ENCODE measurements at regions not wholly inside any gene's neighbourhood (a gene's known extent, or its start where the extent isn't known, plus 50 kb on each side); places are given as distances from the start of the nearest gene placed in this dataset.

- DNase-seq = no peak
- no peaks in the 10 kb centered on the region for H3K36me3 Mint-ChIP-seq (ENCODE audit: insufficient read depth)
Measured at GRCh38 chr2:200725596-200725995, 86.1 kb upstream of the BZW1 start.

GRCh38 chr2:200728630-200729029 lies 83.1 kb upstream of the BZW1 start:
- DNase-seq (no peak), ATAC-seq (no peak)
- Mint-ChIP-seq H3K36me3 (ENCODE audit: insufficient read depth) (no peaks in the 10 kb centered on the region), H3K27me3 (ENCODE audit: low read depth) (peaks cover 2% of the 10 kb centered on the region), H3K4me1 (ENCODE audit: low read depth) (no peaks in the 10 kb centered on the region), H3K9me3 (no peaks in the 10 kb centered on the region), H3K4me3 (no peak overlapping the region)

More at GRCh38 chr2:200725596-200725995, 86.1 kb upstream of the BZW1 start:
- ATAC-seq = no peak
- H3K4me1 Mint-ChIP-seq (ENCODE audit: low read depth) = no peaks in the 10 kb centered on the region
- H3K27me3 Mint-ChIP-seq (ENCODE audit: low read depth) = peaks cover 4% of the 10 kb centered on the region
- no peak overlapping the region for H3K4me3 Mint-ChIP-seq
- no peaks in the 10 kb centered on the region for H3K9me3 Mint-ChIP-seq

DNA sequence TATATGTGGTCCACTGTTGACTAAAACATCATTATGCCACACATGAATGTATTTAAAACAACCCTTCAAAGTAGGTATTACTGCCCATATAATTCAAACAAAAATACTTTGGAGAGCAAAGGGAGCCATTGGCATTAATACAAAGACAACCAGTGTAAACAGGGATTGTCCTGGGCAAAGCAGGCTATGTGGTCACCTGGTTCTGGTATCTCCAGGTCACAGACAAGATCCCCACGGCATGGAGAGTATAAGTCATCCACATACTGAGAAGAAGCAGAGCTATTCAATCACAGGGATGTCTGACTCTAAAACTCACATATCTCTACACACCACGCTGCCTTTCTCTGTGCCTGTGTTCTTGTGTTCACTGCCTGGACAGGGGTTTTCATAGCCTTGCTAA lies 81.4 kb upstream of the BZW1 start:
- no peaks in the 10 kb centered on the region for H3K9me3 Mint-ChIP-seq
- ATAC-seq (no peak), DNase-seq (no peak)
- peaks cover 2% of the 10 kb centered on the region for H3K27me3 Mint-ChIP-seq (ENCODE audit: low read depth)
- H3K36me3 Mint-ChIP-seq (ENCODE audit: insufficient read depth) = no peaks in the 10 kb centered on the region
- no peak overlapping the region for H3K4me3 Mint-ChIP-seq
- peaks cover 5% of the 10 kb centered on the region for H3K4me1 Mint-ChIP-seq (ENCODE audit: low read depth)

DNA sequence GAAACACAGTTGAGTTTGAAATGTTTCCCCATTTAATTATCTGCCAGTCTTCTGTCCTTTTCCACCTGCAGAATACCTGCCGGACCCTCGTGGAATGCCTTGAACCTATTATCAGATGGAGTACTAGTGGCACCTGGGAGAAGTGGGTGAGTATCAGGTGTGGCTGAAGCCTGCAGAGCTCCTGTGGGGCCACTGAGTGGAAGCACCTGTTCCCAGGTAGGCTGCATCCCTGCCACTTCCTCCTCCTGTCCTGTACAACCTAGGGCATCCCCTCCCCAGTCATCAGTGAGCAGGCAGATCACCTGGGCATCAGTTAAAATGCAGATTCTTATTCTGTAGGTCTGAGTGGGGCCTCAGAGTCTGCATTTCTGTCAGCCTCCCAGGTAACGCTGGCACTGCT lies 80.8 kb upstream of the BZW1 start:
- H3K27me3 Mint-ChIP-seq (ENCODE audit: low read depth) = peaks cover under 1% of the 10 kb centered on the region
- no peak overlapping the region for H3K4me3 Mint-ChIP-seq
- H3K9me3 Mint-ChIP-seq = no peaks in the 10 kb centered on the region
- no peaks in the 10 kb centered on the region for H3K36me3 Mint-ChIP-seq (ENCODE audit: insufficient read depth)
- no peak for DNase-seq
- no peak for ATAC-seq
- peaks cover 5% of the 10 kb centered on the region for H3K4me1 Mint-ChIP-seq (ENCODE audit: low read depth)

- no peak for DNase-seq
- Mint-ChIP-seq H3K36me3 (ENCODE audit: insufficient read depth) (no peaks in the 10 kb centered on the region), H3K4me3 (no peak overlapping the region), H3K9me3 (no peaks in the 10 kb centered on the region), H3K4me1 (ENCODE audit: low read depth) (peaks cover 5% of the 10 kb centered on the region), H3K27me3 (ENCODE audit: low read depth) (peaks cover 4% of the 10 kb centered on the region)
- ATAC-seq = no peak
Measured at GRCh38 chr2:200732866-200733265, 78.8 kb upstream of the BZW1 start.

DNA sequence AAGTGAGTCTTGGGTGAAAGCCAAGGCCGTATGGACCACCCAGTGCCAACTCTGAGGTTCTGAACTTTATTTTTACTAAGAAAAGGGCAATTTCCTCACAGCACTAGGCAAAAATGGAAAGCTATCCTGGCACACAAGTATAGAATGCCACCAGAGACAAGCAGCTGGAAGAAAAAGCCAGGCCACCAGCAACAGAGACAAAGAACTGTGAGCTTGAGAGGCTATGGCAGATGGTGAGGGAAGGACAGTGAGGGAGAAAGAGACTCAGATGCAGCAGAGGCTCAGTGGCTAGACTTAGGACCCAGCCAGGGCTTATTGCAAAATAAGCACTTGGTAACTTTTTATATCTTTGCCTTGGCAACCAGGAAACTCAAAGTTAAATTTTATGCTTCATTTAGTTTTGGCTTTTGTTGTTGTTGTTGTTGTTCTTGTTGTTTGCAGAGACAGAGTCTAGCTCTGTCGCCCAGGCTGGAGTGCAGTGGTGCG lies 78.0 kb upstream of the BZW1 start:
- Mint-ChIP-seq H3K9me3 (no peaks in the 10 kb centered on the region), H3K36me3 (ENCODE audit: insufficient read depth) (no peaks in the 10 kb centered on the region), H3K27me3 (ENCODE audit: low read depth) (peaks cover 6% of the 10 kb centered on the region), H3K4me3 (no peak overlapping the region), H3K4me1 (ENCODE audit: low read depth) (peaks cover 5% of the 10 kb centered on the region)
- ATAC-seq (no peak), DNase-seq (no peak)

- H3K27me3 Mint-ChIP-seq (ENCODE audit: low read depth) = peaks cover 6% of the 10 kb centered on the region
- no peaks in the 10 kb centered on the region for H3K9me3 Mint-ChIP-seq
- ATAC-seq = peak in 1 of 2 donors; percentile 50
- H3K4me1 Mint-ChIP-seq (ENCODE audit: low read depth) = peaks cover 5% of the 10 kb centered on the region
- H3K36me3 Mint-ChIP-seq (ENCODE audit: insufficient read depth) = no peaks in the 10 kb centered on the region
- no peak overlapping the region for H3K4me3 Mint-ChIP-seq
- no peak for DNase-seq
Measured at GRCh38 chr2:200735061-200735460, 76.6 kb upstream of the BZW1 start.

GRCh38 chr2:200736646-200737274 lies 75.0 kb upstream of the BZW1 start:
- peaks cover 9% of the 10 kb centered on the region for H3K27me3 Mint-ChIP-seq (ENCODE audit: low read depth)
- H3K36me3 Mint-ChIP-seq (ENCODE audit: insufficient read depth) = no peaks in the 10 kb centered on the region
- no peak overlapping the region for H3K4me3 Mint-ChIP-seq
- peaks cover 5% of the 10 kb centered on the region for H3K4me1 Mint-ChIP-seq (ENCODE audit: low read depth)
- no peak for ATAC-seq
- no peaks in the 10 kb centered on the region for H3K9me3 Mint-ChIP-seq
- no peak for DNase-seq

GRCh38 chr2:200737585-200737984 lies 74.1 kb upstream of the BZW1 start:
- DNase-seq (no peak), ATAC-seq (no peak)
- Mint-ChIP-seq H3K4me1 (ENCODE audit: low read depth) (peaks cover 5% of the 10 kb centered on the region), H3K36me3 (ENCODE audit: insufficient read depth) (no peaks in the 10 kb centered on the region), H3K27me3 (ENCODE audit: low read depth) (peaks cover 9% of the 10 kb centered on the region), H3K4me3 (no peak overlapping the region), H3K9me3 (no peaks in the 10 kb centered on the region)

DNA sequence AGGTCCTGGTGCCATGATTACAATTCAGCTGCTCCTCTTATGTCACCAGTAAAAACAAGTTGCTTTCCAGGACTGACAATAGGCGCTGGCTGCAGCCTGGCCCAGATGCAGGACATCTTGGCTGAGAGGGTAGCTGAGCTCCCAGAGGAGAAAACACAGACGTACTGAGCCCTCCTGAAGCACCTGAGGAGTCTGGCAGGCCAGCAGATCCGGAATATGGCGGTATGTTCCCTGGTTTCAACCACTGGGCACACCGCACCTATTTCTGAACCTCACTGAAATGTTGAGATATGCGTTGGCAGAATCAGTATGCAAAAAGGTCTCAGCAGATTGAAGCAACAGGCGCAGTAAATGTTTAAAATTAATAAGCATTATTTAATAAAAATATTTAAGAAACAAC lies 73.1 kb upstream of the BZW1 start:
- Mint-ChIP-seq H3K4me3 (no peak overlapping the region), H3K9me3 (no peaks in the 10 kb centered on the region), H3K27me3 (ENCODE audit: low read depth) (peaks cover 9% of the 10 kb centered on the region), H3K36me3 (ENCODE audit: insufficient read depth) (no peaks in the 10 kb centered on the region), H3K4me1 (ENCODE audit: low read depth) (peaks cover 5% of the 10 kb centered on the region)
- ATAC-seq = no peak
- no peak for DNase-seq

GRCh38 chr2:200740907-200741306 lies 70.8 kb upstream of the BZW1 start:
- no peaks in the 10 kb centered on the region for H3K4me1 Mint-ChIP-seq (ENCODE audit: low read depth)
- no peak for DNase-seq
- H3K9me3 Mint-ChIP-seq = no peaks in the 10 kb centered on the region
- H3K4me3 Mint-ChIP-seq = no peak overlapping the region
- ATAC-seq = no peak
- peaks cover 9% of the 10 kb centered on the region for H3K27me3 Mint-ChIP-seq (ENCODE audit: low read depth)
- H3K36me3 Mint-ChIP-seq (ENCODE audit: insufficient read depth) = no peaks in the 10 kb centered on the region

DNA sequence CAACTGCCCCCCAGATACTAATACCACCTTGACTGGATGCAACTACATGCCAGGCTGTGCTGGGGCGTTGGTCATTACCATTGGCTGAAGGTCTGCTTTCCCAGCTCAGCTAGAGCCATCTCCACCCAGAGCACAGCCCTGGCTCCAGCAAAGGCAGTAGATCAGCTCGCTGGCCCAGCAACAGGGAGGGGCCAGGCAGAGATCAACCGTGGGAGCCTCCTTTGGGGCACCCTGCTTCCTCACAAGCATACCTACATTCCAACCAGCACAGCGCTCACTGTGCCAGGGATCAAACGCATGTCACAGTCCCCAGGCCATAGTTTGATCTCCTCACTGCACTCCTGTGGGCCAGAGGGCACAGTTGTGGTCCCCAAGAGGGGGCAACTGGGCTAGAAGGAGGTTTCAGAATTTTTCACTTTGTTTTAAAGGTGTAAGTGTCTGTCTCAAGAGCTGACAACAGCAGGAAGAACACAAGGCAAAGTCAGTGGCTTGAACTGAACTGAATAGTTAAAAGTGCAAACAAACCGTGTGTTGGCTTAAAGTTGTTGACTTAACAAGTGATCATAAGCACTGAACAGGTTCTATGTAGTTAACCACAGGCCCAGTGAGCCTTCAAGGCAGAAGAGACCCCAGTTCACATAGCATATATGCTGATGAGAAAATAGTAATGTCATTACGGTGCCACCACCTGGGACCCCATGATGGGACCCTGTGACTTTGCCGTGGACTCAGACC lies 70.1 kb upstream of the BZW1 start:
- Mint-ChIP-seq H3K9me3 (no peaks in the 10 kb centered on the region), H3K27me3 (ENCODE audit: low read depth) (peaks cover 9% of the 10 kb centered on the region), H3K4me1 (ENCODE audit: low read depth) (no peaks in the 10 kb centered on the region), H3K4me3 (no peak overlapping the region), H3K36me3 (ENCODE audit: insufficient read depth) (no peaks in the 10 kb centered on the region)
- ATAC-seq = no peak
- DNase-seq = no peak

DNA sequence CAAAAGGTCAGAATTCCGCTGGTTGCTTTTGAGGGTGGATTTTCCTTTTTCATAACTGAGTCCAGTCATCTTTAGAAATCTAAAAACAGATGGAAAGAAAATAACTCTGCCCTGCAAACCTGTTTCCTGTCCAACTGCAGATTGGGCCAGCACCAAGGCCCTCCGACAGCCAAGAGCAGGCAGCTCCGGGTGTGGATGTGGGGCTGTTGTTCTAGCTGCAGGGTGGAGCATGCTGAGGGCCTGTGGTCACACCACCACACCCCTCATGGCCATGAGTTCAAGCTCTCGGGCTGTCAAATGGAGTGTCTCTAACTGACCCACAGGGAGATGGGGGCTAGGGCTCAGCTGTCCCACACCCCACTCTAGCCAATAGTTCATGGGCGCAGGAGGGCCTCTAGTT lies 69.3 kb upstream of the BZW1 start:
- H3K4me3 Mint-ChIP-seq = no peak overlapping the region
- no peaks in the 10 kb centered on the region for H3K36me3 Mint-ChIP-seq (ENCODE audit: insufficient read depth)
- peaks cover 5% of the 10 kb centered on the region for H3K27me3 Mint-ChIP-seq (ENCODE audit: low read depth)
- H3K9me3 Mint-ChIP-seq = no peaks in the 10 kb centered on the region
- H3K4me1 Mint-ChIP-seq (ENCODE audit: low read depth) = no peaks in the 10 kb centered on the region
- DNase-seq = no peak
- no peak for ATAC-seq

DNA sequence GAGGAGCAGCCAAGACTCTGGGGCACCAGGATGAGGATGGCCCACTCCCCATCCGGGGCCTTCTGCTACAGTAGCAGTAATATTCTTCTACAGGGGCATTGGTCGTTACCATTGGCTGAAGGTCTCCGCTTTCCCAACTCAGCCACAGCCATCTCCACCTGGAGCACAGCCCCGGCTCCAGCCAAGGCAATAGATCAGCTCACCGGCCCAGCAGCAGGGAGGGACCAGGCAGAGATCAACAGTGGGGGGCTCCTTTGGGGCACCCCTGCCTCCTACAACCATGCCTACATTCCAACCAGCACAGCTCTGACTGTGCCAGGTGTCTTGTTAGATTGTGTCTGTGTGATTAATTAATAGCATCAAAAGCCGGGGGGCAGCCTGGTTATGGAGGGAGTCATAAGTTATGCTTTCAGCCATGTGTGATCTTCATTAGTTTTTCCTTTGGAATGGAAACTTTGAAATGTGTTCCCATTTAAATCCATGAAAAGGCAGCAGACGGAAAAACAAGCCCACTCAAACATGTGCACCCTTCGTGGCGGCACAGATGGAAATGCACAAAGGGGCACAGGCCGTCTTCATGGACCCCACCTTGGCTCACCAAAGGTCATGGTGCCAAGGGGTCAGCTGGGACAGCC lies 68.6 kb upstream of the BZW1 start:
- peaks cover 4% of the 10 kb centered on the region for H3K27me3 Mint-ChIP-seq (ENCODE audit: low read depth)
- H3K4me1 Mint-ChIP-seq (ENCODE audit: low read depth) = no peaks in the 10 kb centered on the region
- ATAC-seq = no peak

GRCh38 chr2:200744201-200744602 lies 67.5 kb upstream of the BZW1 start:
- Mint-ChIP-seq H3K9me3 (no peaks in the 10 kb centered on the region), H3K27me3 (ENCODE audit: low read depth) (peaks cover 6% of the 10 kb centered on the region), H3K4me1 (ENCODE audit: low read depth) (no peaks in the 10 kb centered on the region)

More for the DNA sequence above, 68.6 kb upstream of the BZW1 start:
- Mint-ChIP-seq H3K9me3 (no peaks in the 10 kb centered on the region), H3K36me3 (ENCODE audit: insufficient read depth) (no peaks in the 10 kb centered on the region), H3K4me3 (no peak overlapping the region)
- DNase-seq = no peak

More at GRCh38 chr2:200744201-200744602, 67.5 kb upstream of the BZW1 start:
- DNase-seq = no peak
- Mint-ChIP-seq H3K4me3 (no peak overlapping the region), H3K36me3 (ENCODE audit: insufficient read depth) (no peaks in the 10 kb centered on the region)
- no peak for ATAC-seq

Data from activated T-cell treated with anti-CD3 and anti-CD28 coated beads, Interleukin-2, amount 50 U/mL, for 4 hours (primary cell).